ENCODE measurements at regions not wholly inside any gene's neighbourhood (a gene's known extent, or its start where the extent isn't known, plus 50 kb on each side); places are given as distances from the start of the nearest gene placed in this dataset.

DNA sequence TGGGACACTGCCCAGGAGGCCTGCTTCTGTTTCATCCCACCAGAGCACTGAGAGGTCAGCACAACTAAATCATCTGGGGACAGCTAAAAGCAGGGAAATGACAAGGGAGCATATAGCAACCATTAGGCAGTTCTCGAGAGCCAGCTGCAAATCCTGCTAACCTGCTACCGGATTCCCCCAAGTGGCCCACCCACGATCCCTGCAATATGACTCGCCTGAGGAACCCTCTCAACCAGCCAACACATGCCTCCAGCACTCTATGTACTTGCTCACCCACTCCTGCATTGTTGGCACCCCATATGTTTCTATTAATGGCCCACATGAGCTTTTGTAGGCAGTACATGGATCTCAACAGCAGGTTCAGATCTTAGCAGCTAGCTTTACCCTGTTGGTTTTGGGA, 326.0 kb downstream of the GABRG2 start:
- TF ChIP-seq TAF1 (IDR thresholded peaks at IDR 0.05; ENCODE audit: borderline replicate concordance, insufficient read depth, low read length) = no peak
- TF ChIP-seq POLR2AphosphoS5 (IDR thresholded peaks at IDR 0.05; ENCODE audit: low read depth, low read length) = no peak
- TF ChIP-seq, protein P1, sequence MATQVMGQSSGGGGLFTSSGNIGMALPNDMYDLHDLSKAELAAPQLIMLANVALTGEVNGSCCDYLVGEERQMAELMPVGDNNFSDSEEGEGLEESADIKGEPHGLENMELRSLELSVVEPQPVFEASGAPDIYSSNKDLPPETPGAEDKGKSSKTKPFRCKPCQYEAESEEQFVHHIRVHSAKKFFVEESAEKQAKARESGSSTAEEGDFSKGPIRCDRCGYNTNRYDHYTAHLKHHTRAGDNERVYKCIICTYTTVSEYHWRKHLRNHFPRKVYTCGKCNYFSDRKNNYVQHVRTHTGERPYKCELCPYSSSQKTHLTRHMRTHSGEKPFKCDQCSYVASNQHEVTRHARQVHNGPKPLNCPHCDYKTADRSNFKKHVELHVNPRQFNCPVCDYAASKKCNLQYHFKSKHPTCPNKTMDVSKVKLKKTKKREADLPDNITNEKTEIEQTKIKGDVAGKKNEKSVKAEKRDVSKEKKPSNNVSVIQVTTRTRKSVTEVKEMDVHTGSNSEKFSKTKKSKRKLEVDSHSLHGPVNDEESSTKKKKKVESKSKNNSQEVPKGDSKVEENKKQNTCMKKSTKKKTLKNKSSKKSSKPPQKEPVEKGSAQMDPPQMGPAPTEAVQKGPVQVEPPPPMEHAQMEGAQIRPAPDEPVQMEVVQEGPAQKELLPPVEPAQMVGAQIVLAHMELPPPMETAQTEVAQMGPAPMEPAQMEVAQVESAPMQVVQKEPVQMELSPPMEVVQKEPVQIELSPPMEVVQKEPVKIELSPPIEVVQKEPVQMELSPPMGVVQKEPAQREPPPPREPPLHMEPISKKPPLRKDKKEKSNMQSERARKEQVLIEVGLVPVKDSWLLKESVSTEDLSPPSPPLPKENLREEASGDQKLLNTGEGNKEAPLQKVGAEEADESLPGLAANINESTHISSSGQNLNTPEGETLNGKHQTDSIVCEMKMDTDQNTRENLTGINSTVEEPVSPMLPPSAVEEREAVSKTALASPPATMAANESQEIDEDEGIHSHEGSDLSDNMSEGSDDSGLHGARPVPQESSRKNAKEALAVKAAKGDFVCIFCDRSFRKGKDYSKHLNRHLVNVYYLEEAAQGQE (IDR thresholded peaks at IDR 0.05; ENCODE audit: insufficient read depth in 1 of 2, low read depth in 2 of 2, low read length in 2 of 2) = no peak
- TF ChIP-seq SIN3A (IDR thresholded peaks at IDR 0.05; ENCODE audit: borderline replicate concordance, insufficient read depth, low read length) = no peak
